GM23248 (cell line): ENCODE measurements at regions not wholly inside any gene's neighbourhood (a gene's known extent, or its start where the extent isn't known, plus 50 kb on each side); places are given as distances from the start of the nearest gene placed in this dataset.

Source experiments
- EZH2 ChIP-seq: fragments of 200-600 bp; sonication (generic); IDR thresholded peaks from 2 replicates; pipeline ENCODE4 v1.6.1; 2018; ENCODE audit warnings: antibody characterized with exemption, mild to moderate bottlenecking; ENCODE audit not compliant: insufficient read depth, poor library complexity, severe bottlenecking
- EZH2phosphoT487 ChIP-seq: fragments of 200-600 bp; sonication (generic); IDR thresholded peaks from 2 replicates; pipeline ENCODE4 v1.6.1; 2018; ENCODE audit warnings: antibody characterized with exemption, moderate library complexity, mild to moderate bottlenecking, low read depth; ENCODE audit not compliant: insufficient read depth

- no peak for TF ChIP-seq EZH2
- TF ChIP-seq EZH2phosphoT487, result no peak
Measured at GRCh38 chr9:65430221-65430620, 145.2 kb upstream of the FOXD4L5 start.
